MCF 10A (cell line): ENCODE measurements at regions not wholly inside any gene's neighbourhood (a gene's known extent, or its start where the extent isn't known, plus 50 kb on each side); places are given as distances from the start of the nearest gene placed in this dataset.
A peak's percentile ranks its signal among the peaks of the same experiment; 100 is the strongest.

Experiments used
- BruUV-seq: library from RNA; stranded (reverse); fragments of 400-500 nt; replicated peaks from 2 replicates; lab custom pipeline; 2021; lab: Mats Ljungman, UMichigan
- CTCF ChIA-PET: fragments of 300-600 bp; sonication (Branson Sonifier 250); formaldehyde crosslinking; extraction: SDS; loops from one replicate; lab custom pipeline; 2021; ENCODE audit warnings: antibody characterized with exemption, inconsistent platforms; lab: Yijun Ruan, JAX
- POLR2A ChIA-PET: fragments of 300-600, 350-650 bp; sonication (Branson Sonifier 250); formaldehyde crosslinking; extraction: SDS; loops from one replicate; lab custom pipeline; 2020; ENCODE audit warnings: antibody characterized with exemption, inconsistent platforms; lab: Yijun Ruan, JAX
- DNase-seq: peaks from one replicate; pipeline ENCODE4 v3.0.0-alpha.2; 2018; ENCODE audit not compliant: unreplicated experiment
- H3K27ac Mint-ChIP-seq: one replicate; pipeline ENCODE4 v1.8.0; 2022; ENCODE audit warnings: mild to moderate bottlenecking, low read depth, mixed read lengths; ENCODE audit not compliant: unreplicated experiment
- H3K27me3 Mint-ChIP-seq: one replicate; pipeline ENCODE4 v1.8.0; 2022; ENCODE audit warnings: mixed read lengths; ENCODE audit not compliant: insufficient read depth, unreplicated experiment
- H3K36me3 Mint-ChIP-seq: one replicate; pipeline ENCODE4 v1.8.0; 2022; ENCODE audit warnings: mild to moderate bottlenecking, moderate library complexity, mixed read lengths; ENCODE audit not compliant: insufficient read depth, unreplicated experiment
- H3K4me1 Mint-ChIP-seq: one replicate; pipeline ENCODE4 v1.8.0; 2022; ENCODE audit warnings: mixed read lengths; ENCODE audit not compliant: insufficient read depth, unreplicated experiment
- H3K4me3 Mint-ChIP-seq: one replicate; pipeline ENCODE4 v1.8.0; 2022; ENCODE audit warnings: mild to moderate bottlenecking, moderate library complexity, mixed read lengths; ENCODE audit not compliant: unreplicated experiment
- H3K9me3 Mint-ChIP-seq: one replicate; pipeline ENCODE4 v1.8.0; 2022; ENCODE audit warnings: mixed read lengths; ENCODE audit not compliant: unreplicated experiment
- intact Hi-C: fragments of 100-400 bp; cut with micrococcal nuclease; formaldehyde crosslinking; loops from 2 replicates; pipeline ENCODE4 v1.14.1; 2022
- TF ChIP-seq, protein P1 (sequence below): fragments of 200-600 bp; IDR thresholded peaks from one replicate; pipeline ENCODE4 v1.8.0; 2022; ENCODE audit warnings: antibody characterized with exemption, mild to moderate bottlenecking; ENCODE audit not compliant: unreplicated experiment

DNA sequence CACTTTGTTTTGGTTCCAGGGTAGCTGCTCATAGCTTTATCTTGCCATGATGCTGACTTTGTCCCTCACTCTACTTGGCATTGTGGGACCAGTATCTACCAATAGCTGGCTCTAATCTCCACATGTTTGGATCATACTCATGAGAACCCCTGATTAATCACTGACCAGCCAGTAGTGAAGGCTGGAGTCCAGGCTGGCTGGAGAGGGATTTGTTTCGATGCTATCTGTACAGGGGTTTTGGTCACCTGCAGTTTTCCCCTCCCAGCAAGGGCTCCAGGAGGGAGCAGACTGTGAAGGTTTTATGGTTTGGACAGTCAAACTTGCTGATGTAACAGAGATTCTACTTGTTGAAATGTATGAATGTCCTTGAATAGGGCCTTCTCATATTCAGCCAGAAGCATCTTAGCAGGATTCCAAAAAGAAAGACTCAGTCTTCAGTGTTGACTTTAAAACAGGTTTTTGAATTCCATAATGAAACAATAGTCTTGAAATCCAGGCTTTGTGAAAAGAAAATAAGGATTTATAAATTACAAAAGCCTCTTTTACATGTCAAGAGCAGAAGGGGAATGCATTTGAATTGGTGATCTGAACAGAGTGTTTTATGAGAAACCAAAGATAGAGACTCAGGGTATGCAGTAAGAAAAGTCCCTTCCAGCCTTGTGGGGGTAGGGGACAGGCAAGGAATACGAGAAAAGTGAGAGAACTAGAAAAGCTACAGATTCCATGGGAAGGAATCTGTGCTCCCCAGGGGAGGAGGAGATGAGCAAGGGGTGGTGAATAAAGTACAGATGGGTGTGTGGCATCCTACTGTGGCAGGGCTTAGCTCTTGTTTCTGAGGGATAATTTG is 103.1 kb upstream of the SHISA3 start:
- Mint-ChIP-seq H3K4me3 (no peak overlapping the region), H3K9me3 (no peaks in the 10 kb centered on the region), H3K27me3 (no peaks in the 10 kb centered on the region), H3K4me1 (no peaks in the 10 kb centered on the region), H3K36me3 (no peaks in the 10 kb centered on the region), H3K27ac (no peak overlapping the region)
- intact Hi-C loops: no loop called here
- POLR2A ChIA-PET: no interaction called here
- no peak for DNase-seq
- TF ChIP-seq, protein P1, sequence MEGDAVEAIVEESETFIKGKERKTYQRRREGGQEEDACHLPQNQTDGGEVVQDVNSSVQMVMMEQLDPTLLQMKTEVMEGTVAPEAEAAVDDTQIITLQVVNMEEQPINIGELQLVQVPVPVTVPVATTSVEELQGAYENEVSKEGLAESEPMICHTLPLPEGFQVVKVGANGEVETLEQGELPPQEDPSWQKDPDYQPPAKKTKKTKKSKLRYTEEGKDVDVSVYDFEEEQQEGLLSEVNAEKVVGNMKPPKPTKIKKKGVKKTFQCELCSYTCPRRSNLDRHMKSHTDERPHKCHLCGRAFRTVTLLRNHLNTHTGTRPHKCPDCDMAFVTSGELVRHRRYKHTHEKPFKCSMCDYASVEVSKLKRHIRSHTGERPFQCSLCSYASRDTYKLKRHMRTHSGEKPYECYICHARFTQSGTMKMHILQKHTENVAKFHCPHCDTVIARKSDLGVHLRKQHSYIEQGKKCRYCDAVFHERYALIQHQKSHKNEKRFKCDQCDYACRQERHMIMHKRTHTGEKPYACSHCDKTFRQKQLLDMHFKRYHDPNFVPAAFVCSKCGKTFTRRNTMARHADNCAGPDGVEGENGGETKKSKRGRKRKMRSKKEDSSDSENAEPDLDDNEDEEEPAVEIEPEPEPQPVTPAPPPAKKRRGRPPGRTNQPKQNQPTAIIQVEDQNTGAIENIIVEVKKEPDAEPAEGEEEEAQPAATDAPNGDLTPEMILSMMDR: no peak
- no TSS peak for BruUV-seq
- CTCF ChIA-PET: interaction anchor here (0.6 to 2.7 kb wide), 3 partner anchors 12 to 146 kb away, joined by 3 to 17 read pairs (median 3); no protein-coding TSS in a partner anchor

GRCh38 chr4:42296196-42296595 is 101.1 kb upstream of the SHISA3 start:
- no peaks in the 10 kb centered on the region for H3K4me1 Mint-ChIP-seq

DNA sequence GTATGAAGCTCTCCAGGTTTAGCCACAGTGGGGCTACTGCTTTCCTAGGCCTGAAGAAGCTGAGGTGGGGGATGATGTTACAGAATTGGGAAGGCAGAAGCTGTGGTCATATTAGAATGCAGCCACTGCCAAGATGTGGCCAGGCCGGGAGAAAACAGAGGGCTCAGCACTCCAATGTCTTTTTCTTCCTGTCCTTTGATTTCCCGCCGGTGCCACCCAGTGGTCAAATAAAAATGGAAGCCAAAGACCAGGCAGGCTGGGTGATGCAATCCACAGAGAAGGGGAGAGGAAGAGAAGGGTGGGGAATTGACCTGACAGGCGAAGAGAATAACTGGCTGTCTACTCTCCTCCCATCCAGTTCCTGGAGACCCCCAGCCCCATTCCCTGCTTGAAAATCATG is 94.9 kb upstream of the SHISA3 start:
- ChIA-PET CTCF (interaction anchor here (0.7 to 2.5 kb wide), 3 partner anchors 21 to 48 kb away, joined by 3 to 10 read pairs (median 3); no protein-coding TSS in a partner anchor), POLR2A (no interaction called here)
- intact Hi-C loops: no loop called here
- Mint-ChIP-seq H3K4me1 (no peaks in the 10 kb centered on the region), H3K27ac (no peak overlapping the region), H3K9me3 (no peaks in the 10 kb centered on the region), H3K36me3 (no peaks in the 10 kb centered on the region), H3K4me3 (no peak overlapping the region), H3K27me3 (no peaks in the 10 kb centered on the region)
- no TSS peak for BruUV-seq
- DNase-seq: peak; percentile 69
- TF ChIP-seq, protein P1: no peak

More at GRCh38 chr4:42296196-42296595, 101.1 kb upstream of the SHISA3 start:
- Mint-ChIP-seq H3K36me3 (no peaks in the 10 kb centered on the region), H3K27me3 (no peaks in the 10 kb centered on the region), H3K27ac (no peak overlapping the region), H3K9me3 (no peaks in the 10 kb centered on the region), H3K4me3 (no peak overlapping the region)
- intact Hi-C loops: no loop called here
- CTCF ChIA-PET: interaction anchor here (1.0 to 1.3 kb wide), 2 partner anchors 14 to 165 kb away, joined by 3 to 8 read pairs; no protein-coding TSS in a partner anchor
- peak; percentile 31 for DNase-seq
- TF ChIP-seq, protein P1: no peak
- POLR2A ChIA-PET: no interaction called here
- no TSS peak for BruUV-seq

DNA sequence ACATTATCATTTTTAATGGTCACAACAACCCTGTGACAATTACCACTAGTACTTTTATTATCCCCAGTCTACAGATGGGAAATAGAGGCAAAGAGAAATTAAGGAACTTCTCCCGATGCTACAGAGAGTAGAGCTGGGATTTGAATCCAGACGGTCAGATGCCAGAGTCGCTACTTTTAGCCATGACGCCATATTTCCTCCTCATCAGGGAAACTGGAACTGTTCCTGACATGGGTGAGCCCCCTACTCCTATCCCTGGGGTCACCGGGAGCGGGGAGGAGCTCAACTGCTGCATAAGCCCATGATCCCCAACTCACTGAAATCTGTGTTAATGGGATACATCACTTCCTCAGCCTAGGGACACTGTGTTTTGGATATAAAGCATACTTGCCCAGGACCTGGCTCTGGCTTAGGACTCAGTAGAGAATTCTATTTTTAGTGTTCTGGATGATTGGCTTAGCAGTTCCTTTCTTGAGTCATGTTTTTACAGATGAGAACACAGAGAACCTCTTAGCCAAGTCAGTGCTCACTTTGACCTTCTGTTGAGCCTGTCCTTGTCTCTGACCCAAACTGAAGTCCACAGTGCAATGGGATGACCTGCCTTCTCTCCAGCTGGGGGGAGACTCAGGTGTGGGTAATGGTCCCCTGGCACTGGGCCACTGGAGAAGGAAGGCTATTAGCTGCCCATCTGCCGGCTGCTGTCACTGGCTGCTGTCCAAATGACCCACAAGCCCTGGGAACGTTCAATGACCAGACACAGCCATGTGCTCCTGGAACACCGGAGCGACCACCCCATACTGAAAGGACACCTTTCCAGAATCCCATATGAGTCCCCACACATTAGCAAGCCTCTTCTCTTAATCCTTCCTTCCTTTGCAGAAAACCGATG is 90.8 kb upstream of the SHISA3 start:
- H3K4me3 Mint-ChIP-seq: no peak overlapping the region

More for the DNA sequence above, 90.8 kb upstream of the SHISA3 start:
- no peaks in the 10 kb centered on the region for H3K9me3 Mint-ChIP-seq
- no peaks in the 10 kb centered on the region for H3K4me1 Mint-ChIP-seq
- H3K27me3 Mint-ChIP-seq: no peaks in the 10 kb centered on the region
- intact Hi-C loops: no loop called here
- ChIA-PET CTCF (no interaction called here), POLR2A (no interaction called here)
- no peaks in the 10 kb centered on the region for H3K36me3 Mint-ChIP-seq
- H3K27ac Mint-ChIP-seq: no peak overlapping the region
- no TSS peak for BruUV-seq
- TF ChIP-seq, protein P1: no peak
- peak; percentile 6 for DNase-seq
